ENCODE measurements at regions not wholly inside any gene's neighbourhood (a gene's known extent, or its start where the extent isn't known, plus 50 kb on each side); places are given as distances from the start of the nearest gene placed in this dataset.
"Not testable (repeated sequence)": the region's sequence is repeated elsewhere in the genome, so short reads cannot be mapped to it uniquely, and the experiment has no call there.

GRCh38 chr15:81777546-81777945 is 268.3 kb downstream of the MEX3B start:
- no peak overlapping the region for H3K4me3 ChIP-seq (ENCODE audit: low read depth in 2 of 2, low read length in 1 of 2)
- H3K4me1 ChIP-seq (ENCODE audit: control insufficient read depth in 1 of 2, insufficient read depth in 2 of 2, low read depth in 1 of 2, low read length in 1 of 2) = no peaks in the 10 kb centered on the region; a peak in 1 of 4 replicates
- H3K4me2 ChIP-seq = no peak overlapping the region
- no peaks in the 10 kb centered on the region for H3K79me2 ChIP-seq (ENCODE audit: insufficient read depth)
- no peaks in the 10 kb centered on the region for H3K9me3 ChIP-seq
- no peak for TF ChIP-seq GATA2 (CRISPR knock-in tag; IDR thresholded peaks at IDR 0.05)
- no peak for TF ChIP-seq FOSL2 (IDR thresholded peaks at IDR 0.05; ENCODE audit: borderline replicate concordance, low read depth)
- H3K9ac ChIP-seq = no peak overlapping the region
- no peak for DNase-seq
- no peaks in the 10 kb centered on the region for H3F3A ChIP-seq (replicated peaks; ENCODE audit: insufficient read depth)
- no peaks in the 10 kb centered on the region for H3K9me2 ChIP-seq
- H3K27me3 ChIP-seq (ENCODE audit: insufficient read depth) = no peaks in the 10 kb centered on the region
- H3K36me3 ChIP-seq (replicated peaks in 1 of 2; ENCODE audit: control insufficient read depth in 1 of 2, insufficient read depth in 2 of 2, low read length in 1 of 2) = no peaks in the 10 kb centered on the region
- ChIA-PET CTCF (no interaction called here), POLR2A (no interaction called here)
- H2AFZ ChIP-seq (ENCODE audit: low read depth) = no peak overlapping the region
- no peaks in the 10 kb centered on the region for H4K20me1 ChIP-seq (ENCODE audit: insufficient read depth)
- H3K27ac ChIP-seq (ENCODE audit: low read depth in 2 of 2, low read length in 1 of 2) = no peak overlapping the region
- 27% methylated on average over 1 of the region's 1 CpG for WGBS (ENCODE audit: low lambda C conversion rate)

GRCh38 chr15:81776976-81777375 is 268.8 kb downstream of the MEX3B start:
- no peaks in the 10 kb centered on the region for H4K20me1 ChIP-seq (ENCODE audit: insufficient read depth)
- DNase-seq = no peak
- H3K4me3 ChIP-seq (ENCODE audit: low read depth in 2 of 2, low read length in 1 of 2) = no peak overlapping the region
- H3K27me3 ChIP-seq (ENCODE audit: insufficient read depth) = no peaks in the 10 kb centered on the region
- H3K9ac ChIP-seq = no peak overlapping the region
- WGBS (ENCODE audit: low lambda C conversion rate) = 38% methylated on average over 7 of the region's 7 CpGs
- TF ChIP-seq NRF1 (IDR thresholded peaks at IDR 0.05; ENCODE audit: low read depth, low read length) (no peak), SMC3 (IDR thresholded peaks at IDR 0.05; ENCODE audit: low read depth, low read length) (no peak), ELF1 (IDR thresholded peaks at IDR 0.05) (no peak), POLR2AphosphoS5 (IDR thresholded peaks at IDR 0.05; ENCODE audit: low read depth, low read length) (no peak), EZH2phosphoT487 (IDR thresholded peaks at IDR 0.05; ENCODE audit: borderline replicate concordance, low read depth) (no peak), RFX5 (IDR thresholded peaks at IDR 0.05; ENCODE audit: low read length) (no peak), TAF1 (IDR thresholded peaks at IDR 0.05; ENCODE audit: borderline replicate concordance, low read depth, low read length) (no peak), PBX3 (IDR thresholded peaks at IDR 0.05) (no peak)
- no peaks in the 10 kb centered on the region for H3K9me2 ChIP-seq
- no peaks in the 10 kb centered on the region for H3F3A ChIP-seq (replicated peaks; ENCODE audit: insufficient read depth)
- no peaks in the 10 kb centered on the region for H3K79me2 ChIP-seq (ENCODE audit: insufficient read depth)
- ChIA-PET POLR2A (no interaction called here), CTCF (no interaction called here)
- no peaks in the 10 kb centered on the region for H3K9me3 ChIP-seq
- H3K27ac ChIP-seq (ENCODE audit: low read depth in 2 of 2, low read length in 1 of 2) = no peak overlapping the region
- no peak overlapping the region for H3K4me2 ChIP-seq
- H3K4me1 ChIP-seq (ENCODE audit: control insufficient read depth in 1 of 2, insufficient read depth in 2 of 2, low read depth in 1 of 2, low read length in 1 of 2) = no peaks in the 10 kb centered on the region; a peak in 1 of 4 replicates
- H3K36me3 ChIP-seq (replicated peaks in 1 of 2; ENCODE audit: control insufficient read depth in 1 of 2, insufficient read depth in 2 of 2, low read length in 1 of 2) = no peaks in the 10 kb centered on the region
- H2AFZ ChIP-seq (ENCODE audit: low read depth) = no peak overlapping the region

- H3K4me1 ChIP-seq (ENCODE audit: control insufficient read depth in 1 of 2, insufficient read depth in 2 of 2, low read depth in 1 of 2, low read length in 1 of 2); H2AFZ ChIP-seq (ENCODE audit: low read depth); H3K9me2 ChIP-seq; H4K20me1 ChIP-seq (ENCODE audit: insufficient read depth); H3K9me3 ChIP-seq; H3K27me3 ChIP-seq (ENCODE audit: insufficient read depth); H3K9ac ChIP-seq; POLR2A ChIA-PET; H3F3A ChIP-seq (replicated peaks; ENCODE audit: insufficient read depth); H3K79me2 ChIP-seq (ENCODE audit: insufficient read depth); H3K4me3 ChIP-seq (ENCODE audit: low read depth in 2 of 2, low read length in 1 of 2); CTCF ChIA-PET; H3K36me3 ChIP-seq (replicated peaks in 1 of 2; ENCODE audit: control insufficient read depth in 1 of 2, insufficient read depth in 2 of 2, low read length in 1 of 2); H3K4me2 ChIP-seq; DNase-seq; H3K27ac ChIP-seq (ENCODE audit: low read depth in 2 of 2, low read length in 1 of 2): not testable (repeated sequence)
- 71% methylated on average over 4 of the region's 4 CpGs for WGBS (ENCODE audit: low lambda C conversion rate)
Measured at GRCh38 chr15:81775779-81776178, 270.0 kb downstream of the MEX3B start.
